GM12875 (cell line): ENCODE measurements at regions not wholly inside any gene's neighbourhood (a gene's known extent, or its start where the extent isn't known, plus 50 kb on each side); places are given as distances from the start of the nearest gene placed in this dataset.

Source experiments
- H3K4me3 ChIP-seq: one replicate; pipeline ENCODE4 v1.5.1; 2011; ENCODE audit warnings: low read depth, low read length, control low read depth
- CTCF ChIP-seq: IDR thresholded peaks from 2 replicates; pipeline ENCODE4 v1.5.1; 2011; ENCODE audit warnings: low read depth, mild to moderate bottlenecking, control low read depth, inconsistent platforms, low read length, moderate library complexity, borderline replicate concordance; ENCODE audit not compliant: insufficient read depth

GRCh38 chr3:35338186-35338585, 301.1 kb upstream of the ARPP21 start:
- TF ChIP-seq CTCF, result no peak
- H3K4me3 ChIP-seq, result no peak overlapping the region

GRCh38 chr3:35380196-35380595, 259.1 kb upstream of the ARPP21 start:
- no peak overlapping the region for H3K4me3 ChIP-seq
- no peak for TF ChIP-seq CTCF

GRCh38 chr3:35383216-35383615, 256.1 kb upstream of the ARPP21 start:
- H3K4me3 ChIP-seq, result no peak overlapping the region
- TF ChIP-seq CTCF, result no peak

- H3K4me3 ChIP-seq, result no peak overlapping the region
- TF ChIP-seq CTCF, result no peak
These were observed 255.4 kb upstream of the ARPP21 start for GRCh38 chr3:35383719-35384555.

- no peak for TF ChIP-seq CTCF
These were observed 254.1 kb upstream of the ARPP21 start for GRCh38 chr3:35385271-35385670.

GRCh38 chr3:35389907-35390306, 249.4 kb upstream of the ARPP21 start:
- TF ChIP-seq CTCF, result no peak

More at GRCh38 chr3:35385271-35385670, 254.1 kb upstream of the ARPP21 start:
- no peak overlapping the region for H3K4me3 ChIP-seq

GRCh38 chr3:35392187-35392586, 247.1 kb upstream of the ARPP21 start:
- no peak for TF ChIP-seq CTCF
- no peak overlapping the region for H3K4me3 ChIP-seq

More at GRCh38 chr3:35389907-35390306, 249.4 kb upstream of the ARPP21 start:
- no peak overlapping the region for H3K4me3 ChIP-seq
